ENCODE measurements at regions not wholly inside any gene's neighbourhood (a gene's known extent, or its start where the extent isn't known, plus 50 kb on each side); places are given as distances from the start of the nearest gene placed in this dataset.

- TF ChIP-seq TEAD4 (IDR thresholded peaks at IDR 0.05; ENCODE audit: low read length) (peak; percentile 33; the same call in 1 of the 2 replicates), TEAD4 (CRISPR knock-in tag; IDR thresholded peaks at IDR 0.05; ENCODE audit: borderline replicate concordance) (no peak)
Observed at GRCh38 chr6:139544701-139545057, 170.2 kb upstream of the CITED2 start (continued).

- Histone ChIP-seq H3K4me1 (replicated peaks in 1 of 2; ENCODE audit: control insufficient read depth in 2 of 2, insufficient read depth in 2 of 2, low read length in 2 of 2) (peaks cover 3 to 27% of the 10 kb centered on the region in 2 experiments; a peak in 4 of 5 replicates), H3K27me3 (ENCODE audit: control insufficient read depth in 2 of 2, insufficient read depth in 2 of 2, low read length in 2 of 2) (no peaks in the 10 kb centered on the region), H3K79me2 (ENCODE audit: control insufficient read depth, insufficient read depth, low read length) (no peaks in the 10 kb centered on the region), H2AFZ (ENCODE audit: low read depth, low read length) (no peak overlapping the region), H3K9me3 (replicated peaks; ENCODE audit: control insufficient read depth, insufficient read depth, low read depth, low read length) (no peaks in the 10 kb centered on the region), H3K4me2 (ENCODE audit: insufficient read depth, low read length) (no peak overlapping the region), H4K20me1 (replicated peaks; ENCODE audit: control insufficient read depth, insufficient read depth, low read length) (no peaks in the 10 kb centered on the region), H3K27ac (ENCODE audit: extremely low read depth, low read depth, low read length) (no peak overlapping the region), H3K36me3 (ENCODE audit: control insufficient read depth, insufficient read depth, low read length) (no peaks in the 10 kb centered on the region), H3K4me3 (no peak overlapping the region), H3K9me1 (ENCODE audit: control insufficient read depth, insufficient read depth, low read length) (no peaks in the 10 kb centered on the region), H3K9ac (ENCODE audit: insufficient read depth in 1 of 2, low read depth in 2 of 2, low read length in 2 of 2) (no peak overlapping the region)
- TF ChIP-seq GTF2B (IDR thresholded peaks at IDR 0.05; ENCODE audit: extremely low read depth, insufficient read length) (no peak), ZNF316 (IDR thresholded peaks at IDR 0.05) (peak; percentile 11; the same call in 1 of the 2 replicates)
- POLR2A ChIA-PET = no interaction called here
- ATAC-seq (no peak), FAIRE-seq (no peak), DNase-seq (ENCODE audit: extremely low read depth in 1 of 4, low spot score in 3 of 4) (no peak)
- intact Hi-C loops (cut with micrococcal nuclease) = no loop called here
- WGBS (ENCODE audit: insufficient coverage, low coverage, missing lambda C conversion rate) = 82% methylated on average over 3 of the region's 3 CpGs
- in situ Hi-C loops (cut with MboI) = no loop called here
- CTCF ChIA-PET (ENCODE audit: low intra/inter-chr PET ratio) = no interaction called here
- no TSS peak for BruUV-seq (replicated peaks)
Observed at GRCh38 chr6:139542351-139542750, 167.9 kb upstream of the CITED2 start.

GRCh38 chr6:139540894-139541293, 166.4 kb upstream of the CITED2 start:
- intact Hi-C loops (cut with micrococcal nuclease) = no loop called here
- ATAC-seq (no peak), FAIRE-seq (no peak), DNase-seq (ENCODE audit: extremely low read depth in 1 of 4, low spot score in 3 of 4) (no peak)
- Histone ChIP-seq H3K9me1 (ENCODE audit: control insufficient read depth, insufficient read depth, low read length) (no peaks in the 10 kb centered on the region), H3K36me3 (ENCODE audit: control insufficient read depth, insufficient read depth, low read length) (no peaks in the 10 kb centered on the region), H3K79me2 (ENCODE audit: control insufficient read depth, insufficient read depth, low read length) (no peaks in the 10 kb centered on the region), H3K4me2 (ENCODE audit: insufficient read depth, low read length) (no peak overlapping the region), H2AFZ (ENCODE audit: low read depth, low read length) (peak overlapping the region; percentile 2), H3K4me3 (no peak overlapping the region), H3K4me1 (replicated peaks in 1 of 2; ENCODE audit: control insufficient read depth in 2 of 2, insufficient read depth in 2 of 2, low read length in 2 of 2) (peaks cover 3 to 17% of the 10 kb centered on the region in 2 experiments; a peak in 4 of 5 replicates), H3K9ac (ENCODE audit: insufficient read depth in 1 of 2, low read depth in 2 of 2, low read length in 2 of 2) (no peak overlapping the region), H3K9me3 (replicated peaks; ENCODE audit: control insufficient read depth, insufficient read depth, low read depth, low read length) (no peaks in the 10 kb centered on the region), H3K27me3 (ENCODE audit: control insufficient read depth in 2 of 2, insufficient read depth in 2 of 2, low read length in 2 of 2) (no peaks in the 10 kb centered on the region), H3K27ac (ENCODE audit: extremely low read depth, low read depth, low read length) (no peak overlapping the region), H4K20me1 (replicated peaks; ENCODE audit: control insufficient read depth, insufficient read depth, low read length) (no peaks in the 10 kb centered on the region)
- ChIA-PET CTCF (ENCODE audit: low intra/inter-chr PET ratio) (no interaction called here), POLR2A (no interaction called here)
- in situ Hi-C loops (cut with MboI) = no loop called here
- 6% methylated on average over 1 of the region's 1 CpG for WGBS (ENCODE audit: insufficient coverage, low coverage, missing lambda C conversion rate)
- BruUV-seq (replicated peaks) = no TSS peak
- TF ChIP-seq ZNF76 (CRISPR knock-in tag; IDR thresholded peaks at IDR 0.05; ENCODE audit: borderline replicate concordance) (no peak), ZBTB26 (CRISPR knock-in tag; IDR thresholded peaks at IDR 0.05) (no peak), PKNOX1 (IDR thresholded peaks at IDR 0.05) (no peak), MXI1 (IDR thresholded peaks at IDR 0.05; ENCODE audit: low read depth, low read length) (no peak), IRF2 (CRISPR knock-in tag; IDR thresholded peaks at IDR 0.05) (no peak), RNF219 (CRISPR knock-in tag; IDR thresholded peaks at IDR 0.05) (no peak), SMARCA4 (IDR thresholded peaks at IDR 0.05) (no peak)

Data from K562 (cell line).